GDM1 (cell line): ENCODE measurements at regions not wholly inside any gene's neighbourhood (a gene's known extent, or its start where the extent isn't known, plus 50 kb on each side); places are given as distances from the start of the nearest gene placed in this dataset.

Source experiments
- DNase-seq: peaks from one replicate; lab custom pipeline; 2025; lab: John Stamatoyannopoulos, UW

GRCh38 chr14:65936342-65936975, 523.9 kb downstream of the FUT8 start:
- DNase-seq, result no peak

DNA sequence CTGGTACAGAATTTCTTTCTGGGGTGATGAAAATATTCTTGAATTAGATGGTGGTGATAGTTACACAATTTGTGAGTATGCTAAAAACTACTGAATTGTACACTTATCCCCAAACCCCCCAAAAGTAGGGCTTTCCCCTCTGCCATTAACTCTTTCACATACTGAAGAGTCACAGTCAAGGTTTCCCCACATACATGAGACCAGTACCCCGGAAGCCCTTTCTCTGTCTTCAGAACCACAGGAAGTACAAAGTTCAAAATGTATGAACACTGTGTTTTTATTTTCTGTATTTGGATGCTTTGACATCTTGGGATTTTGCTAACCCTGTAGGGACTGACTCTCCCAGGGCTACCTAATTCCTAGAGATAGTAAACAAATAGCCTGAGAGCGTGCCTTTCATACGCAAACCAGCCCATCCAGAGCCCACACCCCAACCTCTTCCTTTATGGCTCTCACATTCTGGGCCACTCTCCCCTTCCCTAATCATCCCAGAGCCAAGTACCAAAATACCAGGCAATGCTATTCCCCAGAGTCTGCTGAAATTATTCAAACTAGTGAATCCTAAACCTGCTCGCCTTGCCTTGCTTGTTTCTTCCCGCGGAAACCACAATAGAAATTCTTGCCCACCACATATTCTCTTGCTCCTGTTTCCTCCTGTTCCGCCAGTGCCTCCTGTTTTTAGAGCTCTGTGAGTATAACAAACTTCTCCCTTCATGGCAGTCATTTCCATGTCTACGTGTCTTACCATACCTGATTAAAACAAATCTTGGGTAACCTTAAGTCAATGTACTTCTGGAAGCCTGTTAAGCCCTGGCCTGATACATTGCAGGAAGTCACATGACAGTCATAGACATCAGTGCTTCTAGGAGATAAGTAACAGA, 524.8 kb downstream of the FUT8 start:
- DNase-seq, result no peak

- no peak for DNase-seq
Observed at GRCh38 chr14:65937960-65938316, 525.4 kb downstream of the FUT8 start.

GRCh38 chr14:65938738-65939137, 526.2 kb downstream of the FUT8 start:
- no peak for DNase-seq

GRCh38 chr14:65939184-65939583, 526.7 kb downstream of the FUT8 start:
- no peak for DNase-seq

DNA sequence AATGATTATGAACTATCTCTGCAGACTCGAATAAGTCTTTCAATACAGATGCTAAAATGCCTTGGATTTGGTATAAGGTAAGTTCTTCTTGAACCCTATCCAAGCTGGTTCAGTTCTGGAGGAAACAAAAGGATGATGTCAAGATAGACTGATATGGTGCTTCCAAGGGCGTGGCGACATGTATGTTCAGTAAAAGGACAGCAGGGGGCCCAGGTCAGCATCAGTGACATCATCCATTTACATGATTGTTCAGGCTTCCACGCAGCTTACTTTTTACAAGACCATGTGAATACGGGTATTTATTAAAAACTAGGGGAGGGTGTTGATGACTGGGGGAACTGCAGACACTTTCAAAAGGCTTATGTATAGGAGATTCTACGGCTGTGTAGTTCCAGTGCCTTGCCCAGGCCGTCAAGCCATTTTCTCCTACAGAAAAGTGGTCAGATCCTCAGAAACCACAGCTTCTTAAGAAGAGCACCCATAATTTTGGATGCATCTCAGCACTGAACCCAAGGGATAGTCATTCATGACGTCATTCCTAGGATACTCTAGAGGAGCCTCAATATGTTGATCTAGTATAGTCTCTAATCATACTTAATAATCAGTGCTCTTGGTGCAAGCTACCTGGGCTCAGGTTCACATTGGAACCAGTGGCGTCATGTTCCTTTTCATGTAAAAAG, 527.7 kb downstream of the FUT8 start:
- DNase-seq, result no peak

DNA sequence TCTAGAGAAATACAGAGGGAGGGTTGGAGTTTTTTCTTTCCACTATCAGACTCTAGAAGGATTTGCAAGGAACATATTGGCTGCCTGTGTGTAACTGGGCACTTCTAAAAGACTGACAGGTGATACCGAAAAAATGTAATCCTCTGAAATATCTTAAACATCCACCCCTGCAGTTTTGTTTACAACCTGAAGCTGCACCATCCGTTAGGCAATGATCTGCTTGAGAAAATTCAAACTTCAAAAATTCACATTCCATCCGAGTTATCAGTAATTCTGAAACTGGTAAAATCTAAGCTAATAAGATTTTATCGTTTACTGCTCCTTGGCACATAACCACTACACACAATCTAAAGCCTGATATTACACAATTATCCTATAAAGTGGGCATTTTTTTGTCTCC, 528.6 kb downstream of the FUT8 start:
- DNase-seq, result no peak

GRCh38 chr14:65943150-65943549, 530.6 kb downstream of the FUT8 start:
- no peak for DNase-seq

DNA sequence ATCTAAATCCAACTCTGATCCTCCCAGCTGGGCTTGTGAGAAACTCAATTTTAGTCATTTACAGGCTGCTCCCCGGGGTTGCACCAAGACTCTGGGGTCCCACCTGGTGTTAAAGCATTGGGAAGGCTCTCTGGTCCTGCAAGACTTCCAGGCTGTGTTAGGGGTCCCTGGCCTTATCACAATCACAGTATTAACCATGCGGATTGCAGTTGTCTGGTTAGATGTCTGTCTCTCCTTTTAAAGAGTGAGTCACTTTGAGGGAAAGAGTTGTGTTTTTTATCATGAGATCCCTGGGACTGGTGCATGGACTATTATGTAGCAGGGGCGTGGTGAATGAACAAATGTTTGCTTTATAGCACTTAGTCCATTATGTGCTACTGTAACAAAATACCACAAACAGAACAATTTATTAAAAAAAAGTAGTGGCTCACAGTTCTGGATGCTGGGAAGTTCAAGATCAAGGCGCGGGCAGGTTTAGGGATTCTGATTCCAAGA, 531.4 kb downstream of the FUT8 start:
- no peak for DNase-seq

DNA sequence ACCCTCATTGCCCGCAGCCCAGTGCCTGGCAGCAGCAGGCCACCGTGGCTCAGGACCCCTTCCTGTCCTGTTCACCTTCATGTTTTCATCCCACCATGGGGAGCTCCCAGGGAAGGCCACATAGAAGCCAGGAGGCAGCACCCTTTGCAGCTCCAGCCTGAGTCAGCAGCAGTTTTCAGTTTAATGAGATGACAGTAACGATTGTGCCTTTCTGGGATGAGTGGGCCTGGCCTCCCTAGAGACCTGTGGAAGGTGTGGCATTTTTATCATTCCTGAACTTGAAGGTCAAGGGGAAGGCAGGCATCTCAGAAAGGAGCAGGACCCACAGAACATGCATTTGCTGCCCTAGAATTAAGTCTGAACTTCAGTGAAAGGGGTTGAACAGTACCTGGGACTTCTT, 532.8 kb downstream of the FUT8 start:
- no peak for DNase-seq

- no peak for DNase-seq
Observed at GRCh38 chr14:65946494-65946893, 534.0 kb downstream of the FUT8 start.

DNA sequence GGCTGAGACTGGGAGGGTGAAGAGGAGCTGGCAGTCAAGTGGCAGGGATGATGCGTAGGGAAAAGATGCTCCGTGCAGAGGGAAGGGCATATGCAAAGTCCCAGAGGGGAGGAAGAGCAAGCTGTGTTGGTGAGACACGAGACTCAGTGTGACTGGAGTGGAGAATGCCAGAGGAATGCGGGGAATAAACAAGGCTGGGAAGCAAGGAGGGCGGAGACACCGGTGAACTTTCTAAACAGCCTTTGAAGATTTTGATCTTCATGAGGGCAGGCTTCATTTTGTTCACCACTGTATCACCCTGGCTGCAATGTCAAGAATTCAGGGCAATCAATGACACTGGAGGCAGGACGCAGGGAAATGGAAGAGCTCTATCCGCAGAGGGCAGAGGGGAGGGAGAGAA, 535.8 kb downstream of the FUT8 start:
- no peak for DNase-seq

- no peak for DNase-seq
Observed at GRCh38 chr14:65949711-65950516, 536.3 kb upstream of the CCDC196 start.

GRCh38 chr14:65954942-65955341, 531.2 kb upstream of the CCDC196 start:
- no peak for DNase-seq

DNA sequence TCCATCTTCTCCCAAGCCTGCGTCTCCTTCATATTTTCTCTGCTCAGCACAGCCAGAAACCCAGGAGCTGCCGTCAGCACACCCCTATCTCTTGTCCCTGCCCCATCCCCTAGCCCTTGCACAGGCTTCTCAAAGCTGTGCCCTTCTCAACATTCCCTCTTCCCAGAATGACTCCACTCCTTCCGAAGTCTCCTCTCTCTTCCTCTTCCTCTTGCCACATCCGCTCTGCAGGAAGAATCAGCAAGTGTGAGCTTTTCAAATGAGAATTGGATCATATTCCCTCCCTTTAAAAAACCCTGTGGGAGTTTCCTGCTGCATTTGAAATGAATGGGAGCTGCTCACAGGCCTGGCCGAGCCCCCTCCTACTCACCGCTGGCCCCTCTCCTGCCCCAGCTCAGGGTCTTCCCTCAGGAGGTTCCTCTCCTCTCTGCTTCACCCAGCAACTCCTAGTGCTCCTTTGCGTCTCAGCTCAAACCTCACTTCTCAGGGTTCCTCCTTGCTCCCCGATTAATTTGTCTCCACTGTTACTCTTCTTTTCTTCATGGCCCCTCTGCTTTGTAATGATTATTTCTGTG, 528.5 kb upstream of the CCDC196 start:
- DNase-seq, result no peak

- no peak for DNase-seq
Observed at GRCh38 chr14:65958664-65959562, 527.3 kb upstream of the CCDC196 start.

GRCh38 chr14:65959563-65960024, 526.6 kb upstream of the CCDC196 start:
- no peak for DNase-seq

DNA sequence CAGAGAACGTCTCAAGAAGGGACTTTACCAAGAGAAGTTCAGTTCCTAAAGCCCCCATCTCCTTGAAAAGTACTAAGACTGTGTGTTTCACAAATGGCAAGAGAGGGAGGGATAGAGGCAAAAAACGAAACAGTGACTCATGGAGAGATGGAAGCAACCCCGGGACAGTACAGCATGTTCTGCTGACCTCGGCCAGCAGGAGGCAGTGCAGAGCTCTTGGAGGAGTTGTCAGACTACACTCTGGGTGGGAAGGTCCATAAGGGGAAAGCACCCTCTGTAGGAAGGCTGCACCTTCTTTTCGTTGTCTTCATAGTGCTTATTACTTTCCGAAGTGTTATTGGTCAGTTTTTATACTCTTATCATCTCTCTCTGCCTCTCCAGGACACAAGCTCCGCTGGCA, 525.2 kb upstream of the CCDC196 start:
- DNase-seq, result peak; percentile 31

GRCh38 chr14:65962952-65963351, 523.2 kb upstream of the CCDC196 start:
- DNase-seq, result no peak

DNA sequence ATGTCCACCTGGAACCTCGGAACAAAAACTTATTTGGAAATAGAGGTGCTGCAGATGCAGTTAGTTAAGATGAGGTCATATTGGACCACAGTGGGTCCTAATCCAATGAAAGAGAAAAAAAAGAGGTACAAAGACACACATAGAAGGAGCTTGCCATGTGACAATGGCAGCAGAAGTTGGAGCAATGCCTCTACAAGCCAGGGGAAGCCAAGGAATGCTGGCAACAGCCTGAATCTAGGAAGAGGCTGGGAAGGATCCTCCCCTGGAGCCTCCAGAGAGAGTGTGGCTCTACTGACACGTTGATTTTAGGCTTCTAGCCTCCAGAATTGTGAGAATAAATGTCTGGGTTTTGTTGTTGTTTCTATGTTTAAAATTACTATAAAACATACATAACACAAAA, 521.8 kb upstream of the CCDC196 start:
- DNase-seq, result no peak

GRCh38 chr14:65966188-65966587, 520.0 kb upstream of the CCDC196 start:
- no peak for DNase-seq
